H1 (cell line): ENCODE measurements at regions not wholly inside any gene's neighbourhood (a gene's known extent, or its start where the extent isn't known, plus 50 kb on each side); places are given as distances from the start of the nearest gene placed in this dataset.

ENCODE experiments used
- CTCF ChIA-PET: fragments of 300-600 bp; sonication (Branson Sonifier 250); formaldehyde crosslinking; loops from one replicate; lab custom pipeline; 2021; ENCODE audit not compliant: partially characterized antibody; lab: Charles Lee
- POLR2A ChIA-PET: fragments of 300-600 bp; sonication (Branson Sonifier 250); formaldehyde crosslinking; loops from one replicate; lab custom pipeline; 2021; ENCODE audit warnings: inconsistent platforms; ENCODE audit not compliant: partially characterized antibody; lab: Charles Lee
- DNase-seq, 2 experiments: peaks; one replicate each; pipeline versions ENCODE4 v3.0.0 to v3.0.0-alpha.2; 2010 to 2022; ENCODE audit warnings: low spot score in 2 of 2, low read depth in 1 of 2, mixed read lengths in 1 of 2
- FAIRE-seq: peaks from 2 replicates; lab custom pipeline; 2011; peaks lifted over from hg19 to GRCh38; lab: Jason Lieb, UNC
- H2AFZ ChIP-seq: 2 replicates; pipeline ENCODE4 v1.8.1; 2012; ENCODE audit warnings: low read length, inconsistent platforms
- H2AK5ac ChIP-seq: 2 replicates; pipeline ENCODE4 v1.6.1; 2013; ENCODE audit warnings: low read depth, low read length
- H2BK120ac ChIP-seq: replicated peaks from 2 replicates; pipeline ENCODE3; 2013; ENCODE audit warnings: low read depth, low read length, inconsistent platforms
- H2BK12ac ChIP-seq: 2 replicates; pipeline ENCODE4 v1.6.1; 2013; ENCODE audit warnings: low read depth, low read length
- H2BK15ac ChIP-seq: 2 replicates; pipeline ENCODE4 v1.6.1; 2013; ENCODE audit warnings: low read length
- H2BK20ac ChIP-seq: 2 replicates; pipeline ENCODE4 v1.6.1; 2013; ENCODE audit warnings: low read length
- H2BK5ac ChIP-seq: 2 replicates; pipeline ENCODE4 v1.6.1; 2013; ENCODE audit warnings: low read depth, low read length
- H3K14ac ChIP-seq: 2 replicates; pipeline ENCODE4 v1.6.1; 2013; ENCODE audit warnings: inconsistent platforms; ENCODE audit not compliant: insufficient read length
- H3K18ac ChIP-seq: 2 replicates; pipeline ENCODE4 v1.6.1; 2013; ENCODE audit warnings: low read length; ENCODE audit errors: extremely low read depth
- H3K23ac ChIP-seq: 2 replicates; pipeline ENCODE4 v1.6.1; 2013; ENCODE audit warnings: inconsistent platforms; ENCODE audit not compliant: insufficient read length
- H3K23me2 ChIP-seq: 2 replicates; pipeline ENCODE4 v1.6.1; 2013; ENCODE audit warnings: low read depth, low read length
- H3K27ac ChIP-seq: 2 replicates; pipeline ENCODE4 v1.6.1; 2011; ENCODE audit warnings: low read depth, low read length, inconsistent platforms
- H3K27me3 ChIP-seq, 4 experiments: replicated peaks in 1 of 4; 1 replicate in 1 of 4; 2 replicates in 3 of 4; pipeline versions ENCODE4 v1.6.1 to v1.8.1; 2011 to 2013; ENCODE audit warnings: low read length in 3 of 4, mild to moderate bottlenecking in 3 of 4, inconsistent platforms in 2 of 4, mixed read lengths in 2 of 4, moderate library complexity in 1 of 4; ENCODE audit not compliant: control insufficient read depth in 3 of 4, insufficient read depth in 3 of 4; ENCODE audit errors: extremely low read depth in 1 of 4
- H3K36me3 ChIP-seq, 4 experiments: 2 replicates each; pipeline versions ENCODE4 v1.6.1 to v1.8.1; 2011 to 2013; ENCODE audit warnings: mild to moderate bottlenecking in 4 of 4, low read length in 3 of 4, moderate library complexity in 2 of 4, control low read depth in 1 of 4, inconsistent platforms in 1 of 4; ENCODE audit not compliant: insufficient read depth in 4 of 4, control insufficient read depth in 2 of 4
- H3K4ac ChIP-seq: replicated peaks from 2 replicates; pipeline ENCODE3; 2013; ENCODE audit warnings: low read length, low read depth, mixed read lengths, inconsistent platforms; ENCODE audit not compliant: insufficient read length
- H3K4me1 ChIP-seq, 4 experiments: replicated peaks in 1 of 4; 1 replicate in 1 of 4; 2 replicates in 3 of 4; pipeline versions ENCODE4 v1.6.1 to v1.8.1; 2011 to 2013; ENCODE audit warnings: low read length in 3 of 4, inconsistent platforms in 2 of 4, mixed read lengths in 1 of 4; ENCODE audit not compliant: insufficient read depth in 4 of 4, control insufficient read depth in 3 of 4
- H3K4me2 ChIP-seq, 2 experiments: 2 replicates each; pipeline versions ENCODE4 v1.6.1 to v1.8.1; 2011 to 2013; ENCODE audit warnings: low read depth in 2 of 2, low read length in 2 of 2, control low read depth in 1 of 2, inconsistent platforms in 1 of 2, mild to moderate bottlenecking in 1 of 2; ENCODE audit not compliant: insufficient read depth in 1 of 2
- H3K4me3 ChIP-seq, 4 experiments: fragments of 200-600, 300-600 bp in 1 of 4; sonication (generic), shearing (Covaris generic), sonication (Bioruptor Twin) in 1 of 4; 2 replicates each; pipeline versions ENCODE4 v1.5.1 to v1.8.1; 2011 to 2016; ENCODE audit warnings: low read length in 4 of 4, low read depth in 3 of 4, control low read depth in 2 of 4, inconsistent platforms in 2 of 4, mild to moderate bottlenecking in 2 of 4, mixed read lengths in 1 of 4, moderate library complexity in 1 of 4; ENCODE audit not compliant: insufficient read depth in 2 of 4; ENCODE audit errors: extremely low read depth in 1 of 4
- H3K56ac ChIP-seq: replicated peaks from 2 replicates; pipeline ENCODE3; 2013; ENCODE audit warnings: low read depth, mild to moderate bottlenecking, mixed read lengths, low read length, inconsistent platforms; ENCODE audit not compliant: insufficient read length
- H3K79me1 ChIP-seq: 2 replicates; pipeline ENCODE4 v1.6.1; 2013; ENCODE audit warnings: low read depth, low read length, control low read depth
- H3K79me2 ChIP-seq, 2 experiments: 2 replicates each; pipeline versions ENCODE4 v1.6.1 to v1.8.1; 2012 to 2013; ENCODE audit warnings: low read length in 2 of 2, mild to moderate bottlenecking in 2 of 2, inconsistent platforms in 1 of 2; ENCODE audit not compliant: insufficient read depth in 2 of 2, control insufficient read depth in 1 of 2
- H3K9ac ChIP-seq, 4 experiments: replicated peaks in 1 of 4; 1 replicate in 1 of 4; 2 replicates in 3 of 4; pipeline versions ENCODE4 v1.6.1 to v1.8.1; 2011 to 2013; ENCODE audit warnings: low read depth in 3 of 4, low read length in 3 of 4, control low read depth in 2 of 4, mild to moderate bottlenecking in 2 of 4, moderate library complexity in 2 of 4, inconsistent platforms in 1 of 4; ENCODE audit errors: extremely low read depth in 1 of 4
- H3K9me3 ChIP-seq, 2 experiments: 2 replicates each; pipeline versions ENCODE4 v1.6.1 to v1.8.1; 2012 to 2013; ENCODE audit warnings: mild to moderate bottlenecking in 2 of 2, moderate library complexity in 2 of 2, control low read depth in 1 of 2, inconsistent platforms in 1 of 2, low read depth in 1 of 2, low read length in 1 of 2, mixed read lengths in 1 of 2; ENCODE audit not compliant: insufficient read depth in 2 of 2
- H4K20me1 ChIP-seq, 2 experiments: replicated peaks in 1 of 2; 2 replicates each; pipeline versions ENCODE3 to v1.8.1; 2011 to 2013; ENCODE audit warnings: inconsistent platforms in 2 of 2, low read length in 2 of 2, mild to moderate bottlenecking in 1 of 2; ENCODE audit not compliant: insufficient read depth in 2 of 2, control insufficient read depth in 1 of 2
- H4K5ac ChIP-seq: 2 replicates; pipeline ENCODE4 v1.6.1; 2013; ENCODE audit warnings: low read length, low read depth, mixed read lengths, inconsistent platforms; ENCODE audit not compliant: insufficient read length
- H4K8ac ChIP-seq: 2 replicates; pipeline ENCODE4 v1.8.0; 2013; ENCODE audit warnings: mild to moderate bottlenecking, moderate library complexity, low read length, inconsistent platforms; ENCODE audit not compliant: insufficient read depth; ENCODE audit errors: extremely low read depth
- H4K91ac ChIP-seq: replicated peaks from 2 replicates; pipeline ENCODE3; 2013; ENCODE audit warnings: low read length, mixed read lengths, inconsistent platforms; ENCODE audit not compliant: insufficient read length
- EZH2 ChIP-seq: fragments of 200-600 bp; sonication (generic); IDR thresholded peaks from 2 replicates; pipeline ENCODE4 v1.7.1; 2012; ENCODE audit warnings: low read depth, mild to moderate bottlenecking, moderate library complexity, low read length, inconsistent platforms; ENCODE audit not compliant: severe bottlenecking
- JUN ChIP-seq: IDR thresholded peaks from 2 replicates; pipeline ENCODE4 v1.6.1; 2011; ENCODE audit warnings: low read depth, mild to moderate bottlenecking, improper control_type of control experiment, low read length
- NANOG ChIP-seq: IDR thresholded peaks from 2 replicates; pipeline ENCODE4 v1.6.1; 2011; ENCODE audit warnings: low read length, low read depth, mild to moderate bottlenecking, inconsistent platforms; ENCODE audit not compliant: insufficient read depth, poor library complexity, severe bottlenecking
- NRF1 ChIP-seq: IDR thresholded peaks from 2 replicates; pipeline ENCODE4 v1.6.1; 2011; ENCODE audit warnings: mild to moderate bottlenecking, low read depth, low read length, improper control_type of control experiment
- RNF2 ChIP-seq: fragments of 200-900, 300-1000 bp; sonication (generic); IDR thresholded peaks from 2 replicates; pipeline ENCODE4 v1.7.1; 2016; ENCODE audit warnings: borderline replicate concordance, low read depth, mild to moderate bottlenecking, antibody characterized with exemption, low read length; ENCODE audit not compliant: poor library complexity, severe bottlenecking; ENCODE audit errors: missing control alignments
- ZNF274 ChIP-seq: IDR thresholded peaks from 2 replicates; pipeline ENCODE4 v1.7.0; 2012; ENCODE audit warnings: low read length, borderline replicate concordance; ENCODE audit errors: extremely low read depth
- WGBS, 2 experiments: shearing (Covaris generic) in 1 of 2; methylation state at CpG; one replicate each; pipeline versions ENCODE4 v1.1.6 to v1.1.7; 2013 to 2015; ENCODE audit warnings: low lambda C conversion rate in 2 of 2, mixed read lengths in 2 of 2, inconsistent platforms in 1 of 2, low coverage in 1 of 2, missing lambda C conversion rate in 1 of 2; ENCODE audit not compliant: insufficient replicate concordance in 2 of 2, insufficient coverage in 1 of 2, insufficient read length in 1 of 2; ENCODE audit errors: extremely low coverage in 1 of 2, missing lambda C conversion rate in 1 of 2; 5-methylcytosine and 5-hydroxymethylcytosine counted together

GRCh38 chr16:80440667-80441066, 100.1 kb upstream of the DYNLRB2 start:
- no peak for FAIRE-seq
- TF ChIP-seq RNF2 (no peak), JUN (no peak), NRF1 (no peak), EZH2 (no peak), NANOG (no peak), ZNF274 (no peak)

More at GRCh38 chr16:80440667-80441066, 100.1 kb upstream of the DYNLRB2 start:
- H3K4ac ChIP-seq = no peak overlapping the region
- no peaks in the 10 kb centered on the region; a peak in 1 of 4 replicates for H3K9me3 ChIP-seq
- H2BK20ac ChIP-seq = no peak overlapping the region
- no peak for DNase-seq
- no peak overlapping the region for H4K5ac ChIP-seq
- H3K18ac ChIP-seq = no peak overlapping the region
- no peak overlapping the region for H2AK5ac ChIP-seq
- no peaks in the 10 kb centered on the region for H4K20me1 ChIP-seq
- no peaks in the 10 kb centered on the region for H3K79me2 ChIP-seq
- H3K27me3 ChIP-seq = no peaks in the 10 kb centered on the region
- 84% methylated on average over 2 of the region's 2 CpGs; no CpG with 5 or more reads in 1 of the 2 experiments for WGBS, 2 experiments
- no peak overlapping the region for H2BK12ac ChIP-seq
- H3K4me2 ChIP-seq = no peak overlapping the region
- ChIA-PET CTCF (interaction anchor here (0.9 to 1.8 kb wide), 4 partner anchors 11 to 98 kb away, joined by 3 to 5 read pairs (median 5); no protein-coding TSS in a partner anchor), POLR2A (no interaction called here)
- no peak overlapping the region for H3K23ac ChIP-seq
- H3K14ac ChIP-seq = no peak overlapping the region
- H3K4me3 ChIP-seq = no peak overlapping the region
- H2BK120ac ChIP-seq = no peak overlapping the region
- H3K27ac ChIP-seq = no peak overlapping the region
- H3K9ac ChIP-seq = no peak overlapping the region
- H2AFZ ChIP-seq = no peak overlapping the region
- no peak overlapping the region for H4K91ac ChIP-seq
- no peak overlapping the region for H3K56ac ChIP-seq
- no peaks in the 10 kb centered on the region for H3K4me1 ChIP-seq
- no peaks in the 10 kb centered on the region for H3K36me3 ChIP-seq
- H3K79me1 ChIP-seq = no peaks in the 10 kb centered on the region
- no peak overlapping the region for H2BK5ac ChIP-seq
- H3K23me2 ChIP-seq = peaks cover 2% of the 10 kb centered on the region; the same call in 1 of the 2 replicates
- H4K8ac ChIP-seq = no peak overlapping the region
- H2BK15ac ChIP-seq = no peak overlapping the region
